Nucleus accumbens (tissue), 56 donors: ENCODE measurements at regions not wholly inside any gene's neighbourhood (a gene's known extent, or its start where the extent isn't known, plus 50 kb on each side); places are given as distances from the start of the nearest gene placed in this dataset.

Experiments
- DNase-seq, 56 donors: peaks; one replicate each; lab custom pipeline; 2025; lab: John Stamatoyannopoulos, UW

GRCh38 chr2:147520817-147521216 is 324.0 kb upstream of the ACVR2A start:
- DNase-seq, result no peak

- DNase-seq, result no peak
Measured at GRCh38 chr2:147519178-147519577, 325.7 kb upstream of the ACVR2A start.

GRCh38 chr2:147515213-147515612 is 329.6 kb upstream of the ACVR2A start:
- no peak for DNase-seq

- no peak for DNase-seq
Measured at GRCh38 chr2:147512206-147512605, 332.6 kb upstream of the ACVR2A start.

- DNase-seq, result peak in 3 of 56 donors; percentile 0 to 13 (median 9)
Measured at GRCh38 chr2:147511491-147511948, 333.3 kb upstream of the ACVR2A start.

- DNase-seq, result no peak
Measured at GRCh38 chr2:147509821-147510220, 335.0 kb upstream of the ACVR2A start.

- no peak for DNase-seq
Measured at GRCh38 chr2:147506889-147507288, 337.9 kb upstream of the ACVR2A start.

GRCh38 chr2:147502711-147503290 is 342.0 kb upstream of the ACVR2A start:
- no peak for DNase-seq

- no peak for DNase-seq
Measured at GRCh38 chr2:147501968-147502367, 342.9 kb upstream of the ACVR2A start.

- no peak for DNase-seq
Measured at GRCh38 chr2:147500819-147501395, 343.9 kb upstream of the ACVR2A start.

GRCh38 chr2:147500229-147500628 is 344.6 kb upstream of the ACVR2A start:
- no peak for DNase-seq

GRCh38 chr2:147499785-147500184 is 345.0 kb upstream of the ACVR2A start:
- no peak for DNase-seq

- DNase-seq, result no peak
Measured at GRCh38 chr2:147495734-147496133, 349.1 kb upstream of the ACVR2A start.

- DNase-seq, result no peak
Measured at GRCh38 chr2:147492471-147492870, 352.4 kb upstream of the ACVR2A start.

- DNase-seq, result no peak
Measured at GRCh38 chr2:147491506-147491905, 353.3 kb upstream of the ACVR2A start.

GRCh38 chr2:147490401-147491261 is 354.2 kb upstream of the ACVR2A start:
- no peak for DNase-seq

GRCh38 chr2:147488472-147488871 is 356.4 kb upstream of the ACVR2A start:
- no peak for DNase-seq

GRCh38 chr2:147487978-147488289 is 356.9 kb upstream of the ACVR2A start:
- no peak for DNase-seq

- no peak for DNase-seq
Measured at GRCh38 chr2:147487286-147487977, 357.4 kb upstream of the ACVR2A start.

- DNase-seq, result no peak
Measured at GRCh38 chr2:147485210-147485851, 359.5 kb upstream of the ACVR2A start.

- DNase-seq, result no peak
Measured at GRCh38 chr2:147483911-147484310, 360.9 kb upstream of the ACVR2A start.
